ENCODE measurements at regions not wholly inside any gene's neighbourhood (a gene's known extent, or its start where the extent isn't known, plus 50 kb on each side); places are given as distances from the start of the nearest gene placed in this dataset.

DNA sequence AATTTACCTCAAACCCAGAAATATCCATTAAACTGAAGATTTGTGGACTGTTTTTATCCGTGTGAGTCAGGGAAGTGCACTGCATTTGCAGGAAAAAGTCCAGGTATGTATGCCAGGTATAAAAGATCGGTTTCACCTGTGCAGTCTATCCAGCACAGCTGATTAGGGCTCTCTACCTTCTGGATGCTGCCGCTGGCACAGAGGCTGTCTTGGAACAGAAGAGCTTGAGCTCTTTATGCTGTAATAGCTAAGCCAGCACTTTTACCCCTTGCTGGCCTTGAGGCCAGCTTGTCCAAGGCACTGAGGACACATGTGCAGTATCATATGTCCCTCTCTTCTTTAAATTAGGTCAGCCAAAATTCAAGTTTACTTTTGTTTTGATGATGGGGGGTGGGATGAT, 851.0 kb downstream of the DIAPH3 start:
- TF ChIP-seq, protein P1, sequence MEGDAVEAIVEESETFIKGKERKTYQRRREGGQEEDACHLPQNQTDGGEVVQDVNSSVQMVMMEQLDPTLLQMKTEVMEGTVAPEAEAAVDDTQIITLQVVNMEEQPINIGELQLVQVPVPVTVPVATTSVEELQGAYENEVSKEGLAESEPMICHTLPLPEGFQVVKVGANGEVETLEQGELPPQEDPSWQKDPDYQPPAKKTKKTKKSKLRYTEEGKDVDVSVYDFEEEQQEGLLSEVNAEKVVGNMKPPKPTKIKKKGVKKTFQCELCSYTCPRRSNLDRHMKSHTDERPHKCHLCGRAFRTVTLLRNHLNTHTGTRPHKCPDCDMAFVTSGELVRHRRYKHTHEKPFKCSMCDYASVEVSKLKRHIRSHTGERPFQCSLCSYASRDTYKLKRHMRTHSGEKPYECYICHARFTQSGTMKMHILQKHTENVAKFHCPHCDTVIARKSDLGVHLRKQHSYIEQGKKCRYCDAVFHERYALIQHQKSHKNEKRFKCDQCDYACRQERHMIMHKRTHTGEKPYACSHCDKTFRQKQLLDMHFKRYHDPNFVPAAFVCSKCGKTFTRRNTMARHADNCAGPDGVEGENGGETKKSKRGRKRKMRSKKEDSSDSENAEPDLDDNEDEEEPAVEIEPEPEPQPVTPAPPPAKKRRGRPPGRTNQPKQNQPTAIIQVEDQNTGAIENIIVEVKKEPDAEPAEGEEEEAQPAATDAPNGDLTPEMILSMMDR (IDR thresholded peaks at IDR 0.05; ENCODE audit: poor library complexity), result no peak
- TF ChIP-seq EZH2phosphoT487 (IDR thresholded peaks at IDR 0.05; ENCODE audit: low read depth, severe bottlenecking, unreplicated experiment), result no peak
- no peak for TF ChIP-seq EZH2 (IDR thresholded peaks at IDR 0.05; ENCODE audit: borderline replicate concordance)

Measured in hepatocyte (in vitro differentiated cells).